Brain microvascular endothelial cell (primary cell): ENCODE measurements at regions not wholly inside any gene's neighbourhood (a gene's known extent, or its start where the extent isn't known, plus 50 kb on each side); places are given as distances from the start of the nearest gene placed in this dataset.
A peak's percentile ranks its signal among the peaks of the same experiment; 100 is the strongest.

Experiments
- DNase-seq: peaks from one replicate; pipeline ENCODE4 v3.0.0-alpha.2; 2020
- H3K27ac ChIP-seq: fragments of 250-450 bp; sonication (Bioruptor Pico); 2 replicates; pipeline ENCODE4 v1.5.1; 2020; ENCODE audit warnings: mild to moderate bottlenecking, moderate library complexity
- H3K27me3 ChIP-seq: fragments of 250-450 bp; sonication (Bioruptor Pico); replicated peaks from 2 replicates; pipeline ENCODE4 v1.5.1; 2020; ENCODE audit warnings: mild to moderate bottlenecking
- H3K36me3 ChIP-seq: fragments of 250-450 bp; sonication (Bioruptor Pico); replicated peaks from 2 replicates; pipeline ENCODE4 v1.5.1; 2020; ENCODE audit warnings: mild to moderate bottlenecking
- H3K4me3 ChIP-seq: 2 replicates; pipeline ENCODE4 v1.5.1; 2011; ENCODE audit warnings: low read depth, mild to moderate bottlenecking, control low read depth, low read length, moderate library complexity
- in situ Hi-C: cut with HindIII; loops from 2 replicates; pipeline ENCODE4 v1.10.0; 2017; ENCODE audit warnings: low sequenced_read_pairs, low pct_ligation_motif_present
- TF ChIP-seq, protein P1 (sequence below): IDR thresholded peaks from 2 replicates; pipeline ENCODE4 v1.5.1; 2011; ENCODE audit warnings: low read depth, mild to moderate bottlenecking, moderate library complexity, low read length, control low read depth, inconsistent platforms; ENCODE audit errors: missing control alignments

DNA sequence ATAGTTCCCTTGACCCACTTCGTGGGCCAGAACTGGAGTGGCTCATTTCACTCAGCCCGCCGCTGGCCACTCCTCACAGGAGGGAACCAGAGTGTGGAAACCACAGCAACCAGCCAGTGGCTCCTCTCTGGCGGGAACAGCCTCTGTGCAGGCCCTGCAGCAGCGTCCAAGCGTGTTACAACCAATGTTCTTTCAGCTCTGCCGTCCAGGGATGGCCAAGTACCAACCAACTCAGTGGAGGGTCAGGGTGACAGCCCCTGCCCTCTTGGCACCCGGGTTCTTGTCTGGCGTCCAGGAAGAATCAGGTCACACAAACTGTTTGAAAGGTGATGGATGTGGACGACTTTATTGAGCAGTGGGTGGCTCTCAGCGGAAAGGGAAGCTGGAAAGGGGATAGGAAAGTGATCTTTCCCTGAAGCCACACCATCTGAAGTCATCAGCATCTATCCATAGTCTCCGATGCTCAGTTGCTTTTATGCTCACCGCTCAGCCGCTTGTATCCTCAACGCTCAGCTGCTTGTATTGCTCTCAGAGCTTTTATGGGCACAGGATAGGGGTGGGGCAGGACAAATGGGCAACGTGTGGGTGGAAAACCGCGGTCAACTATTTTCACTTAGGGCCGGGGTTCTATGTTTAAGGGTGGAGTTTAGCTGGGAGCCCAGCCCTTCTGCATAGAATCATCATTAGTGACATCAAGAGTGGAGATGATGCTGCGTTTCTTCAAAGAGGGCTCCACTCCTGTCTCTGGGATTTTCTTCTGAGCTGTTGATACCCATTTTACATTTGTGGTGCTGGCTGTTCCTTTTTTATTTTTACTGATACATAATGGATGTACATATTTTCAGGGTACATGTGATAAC is 250.2 kb downstream of the RRAGC start:
- TF ChIP-seq, protein P1, sequence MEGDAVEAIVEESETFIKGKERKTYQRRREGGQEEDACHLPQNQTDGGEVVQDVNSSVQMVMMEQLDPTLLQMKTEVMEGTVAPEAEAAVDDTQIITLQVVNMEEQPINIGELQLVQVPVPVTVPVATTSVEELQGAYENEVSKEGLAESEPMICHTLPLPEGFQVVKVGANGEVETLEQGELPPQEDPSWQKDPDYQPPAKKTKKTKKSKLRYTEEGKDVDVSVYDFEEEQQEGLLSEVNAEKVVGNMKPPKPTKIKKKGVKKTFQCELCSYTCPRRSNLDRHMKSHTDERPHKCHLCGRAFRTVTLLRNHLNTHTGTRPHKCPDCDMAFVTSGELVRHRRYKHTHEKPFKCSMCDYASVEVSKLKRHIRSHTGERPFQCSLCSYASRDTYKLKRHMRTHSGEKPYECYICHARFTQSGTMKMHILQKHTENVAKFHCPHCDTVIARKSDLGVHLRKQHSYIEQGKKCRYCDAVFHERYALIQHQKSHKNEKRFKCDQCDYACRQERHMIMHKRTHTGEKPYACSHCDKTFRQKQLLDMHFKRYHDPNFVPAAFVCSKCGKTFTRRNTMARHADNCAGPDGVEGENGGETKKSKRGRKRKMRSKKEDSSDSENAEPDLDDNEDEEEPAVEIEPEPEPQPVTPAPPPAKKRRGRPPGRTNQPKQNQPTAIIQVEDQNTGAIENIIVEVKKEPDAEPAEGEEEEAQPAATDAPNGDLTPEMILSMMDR, result no peak
- Histone ChIP-seq H3K36me3 (no peaks in the 10 kb centered on the region), H3K27me3 (no peaks in the 10 kb centered on the region), H3K4me3 (no peak overlapping the region), H3K27ac (no peak overlapping the region)
- in situ Hi-C loops, result no loop called here
- no peak for DNase-seq

DNA sequence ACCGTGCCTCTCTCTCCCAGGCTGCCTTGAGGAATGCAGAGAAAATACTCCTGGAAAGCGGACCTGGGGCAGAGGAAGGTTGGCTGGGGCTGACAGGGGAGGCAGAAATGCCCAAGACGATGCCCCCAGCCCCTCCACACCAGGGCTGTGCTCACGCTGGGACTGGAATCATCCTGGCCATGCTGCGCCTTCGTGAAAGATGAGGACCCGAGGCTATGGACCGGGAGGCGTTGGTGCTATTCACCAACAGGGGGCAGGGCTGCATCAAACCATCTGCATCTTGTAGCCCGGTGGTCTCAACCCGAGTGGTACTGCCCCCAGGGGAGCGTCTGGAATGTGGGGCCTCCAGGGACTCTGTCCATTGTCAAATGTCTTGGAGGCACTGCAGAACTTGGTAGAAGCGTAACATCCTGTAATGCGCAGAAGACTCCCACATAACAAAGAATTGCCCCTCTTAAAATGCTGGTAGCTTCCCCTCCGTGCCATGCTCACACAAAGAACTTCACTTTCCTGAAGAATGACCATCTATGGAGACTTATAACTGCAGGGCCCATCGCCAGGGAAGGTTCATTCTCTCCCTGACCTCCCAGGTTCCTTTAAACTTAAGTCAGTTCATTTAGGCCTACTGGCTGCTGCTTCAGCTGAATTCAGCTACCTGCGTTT is 251.2 kb downstream of the RRAGC start:
- Histone ChIP-seq H3K27ac (no peak overlapping the region), H3K27me3 (no peaks in the 10 kb centered on the region), H3K4me3 (no peak overlapping the region), H3K36me3 (no peaks in the 10 kb centered on the region)
- no peak for DNase-seq
- in situ Hi-C loops, result no loop called here
- TF ChIP-seq, protein P1, result peak; percentile 76

- H3K36me3 ChIP-seq, result no peaks in the 10 kb centered on the region
- H3K4me3 ChIP-seq, result no peak overlapping the region
- in situ Hi-C loops, result no loop called here
- H3K27me3 ChIP-seq, result no peaks in the 10 kb centered on the region
- H3K27ac ChIP-seq, result no peak overlapping the region
- DNase-seq, result no peak
- TF ChIP-seq, protein P1, result no peak
These were observed 252.0 kb downstream of the RRAGC start for GRCh38 chr1:38607526-38607925.

DNA sequence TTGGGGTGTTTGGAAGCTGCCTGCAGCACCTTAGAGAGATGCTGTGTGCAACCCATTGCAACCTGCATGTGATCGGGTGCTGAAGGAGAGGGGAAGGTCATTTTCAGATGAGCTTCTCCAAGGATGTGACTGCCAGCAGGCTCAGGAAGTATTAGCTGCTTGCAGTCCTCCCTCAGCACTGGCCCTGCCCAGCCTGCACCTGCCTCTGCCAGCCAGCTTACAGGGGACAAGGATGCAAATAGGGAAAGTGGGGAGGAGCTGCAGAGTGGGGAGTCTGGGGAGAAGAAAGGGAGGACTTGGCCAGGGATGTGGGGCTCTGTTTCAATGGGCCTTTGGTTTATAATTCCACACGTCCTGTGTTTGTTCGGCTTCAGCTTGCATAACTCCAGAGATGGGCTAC is 254.5 kb downstream of the RRAGC start:
- H3K27ac ChIP-seq, result no peak overlapping the region
- no peaks in the 10 kb centered on the region for H3K36me3 ChIP-seq
- no peaks in the 10 kb centered on the region for H3K27me3 ChIP-seq
- in situ Hi-C loops, result no loop called here
- no peak for DNase-seq
- TF ChIP-seq, protein P1, result no peak
- no peak overlapping the region for H3K4me3 ChIP-seq

DNA sequence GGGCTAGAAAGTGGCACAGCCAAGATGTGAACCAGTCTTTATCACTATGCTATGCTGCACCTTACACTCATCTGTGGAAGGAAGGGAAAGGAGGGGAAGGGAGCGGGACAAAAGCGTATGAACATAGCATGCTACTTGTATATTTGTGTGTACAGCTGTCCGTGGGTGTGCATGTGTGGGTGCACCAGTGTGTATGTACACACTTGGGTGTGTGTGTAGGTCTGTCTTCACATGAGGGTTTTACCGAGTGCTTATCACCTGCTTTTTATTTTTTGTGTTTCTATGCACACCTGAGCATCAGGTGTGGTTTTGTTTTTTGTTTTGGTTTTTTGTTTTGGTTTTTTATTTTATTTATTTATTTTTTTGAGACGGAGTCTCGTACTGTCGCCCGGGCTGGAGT is 255.7 kb downstream of the RRAGC start:
- no peak overlapping the region for H3K4me3 ChIP-seq
- H3K36me3 ChIP-seq, result no peaks in the 10 kb centered on the region
- TF ChIP-seq, protein P1, result no peak
- H3K27ac ChIP-seq, result no peak overlapping the region
- DNase-seq, result no peak
- in situ Hi-C loops, result no loop called here
- H3K27me3 ChIP-seq, result no peaks in the 10 kb centered on the region
